Keratinocyte (primary cell): ENCODE measurements at regions not wholly inside any gene's neighbourhood (a gene's known extent, or its start where the extent isn't known, plus 50 kb on each side); places are given as distances from the start of the nearest gene placed in this dataset.
A peak's percentile ranks its signal among the peaks of the same experiment; 100 is the strongest.
"Not testable (repeated sequence)": the region's sequence is repeated elsewhere in the genome, so short reads cannot be mapped to it uniquely, and the experiment has no call there.

Source experiments
- DNase-seq: peaks from one replicate; pipeline ENCODE4 v3.0.0-alpha.2; 2011; ENCODE audit warnings: low read depth, missing footprints, low spot score
- FAIRE-seq: peaks from 2 replicates; lab custom pipeline; 2011; peaks lifted over from hg19 to GRCh38; lab: Jason Lieb, UNC
- H2AFZ ChIP-seq: 2 replicates; pipeline ENCODE4 v1.6.0; 2012; ENCODE audit warnings: low read length, control low read depth, inconsistent platforms; ENCODE audit not compliant: control insufficient read depth
- H3K27ac ChIP-seq: 2 replicates; pipeline ENCODE4 v1.5.1; 2011; ENCODE audit warnings: low read length; ENCODE audit not compliant: control insufficient read depth, insufficient read depth
- H3K27me3 ChIP-seq: 3 replicates; pipeline ENCODE4 v1.6.0; 2011; ENCODE audit warnings: low read length; ENCODE audit not compliant: control insufficient read depth, insufficient read depth; ENCODE audit errors: extremely low read depth
- H3K36me3 ChIP-seq, 2 experiments: 2 replicates in 1 of 2; 3 replicates in 1 of 2; pipeline ENCODE4 v1.5.1; 2011; ENCODE audit warnings: low read length in 2 of 2, mild to moderate bottlenecking in 1 of 2; ENCODE audit not compliant: control insufficient read depth in 2 of 2, insufficient read depth in 2 of 2; ENCODE audit errors: extremely low read depth in 1 of 2
- H3K4me1 ChIP-seq: 3 replicates; pipeline ENCODE4 v1.5.1; 2011; ENCODE audit warnings: low read length; ENCODE audit not compliant: control insufficient read depth, insufficient read depth; ENCODE audit errors: extremely low read depth
- H3K4me2 ChIP-seq: 3 replicates; pipeline ENCODE4 v1.6.0; 2011; ENCODE audit warnings: low read depth, low read length; ENCODE audit not compliant: control insufficient read depth, insufficient read depth; ENCODE audit errors: extremely low read depth
- H3K4me3 ChIP-seq, 3 experiments: fragments of 200-600 bp in 1 of 3; sonication (generic) in 1 of 3; 2 replicates in 2 of 3; 3 replicates in 1 of 3; pipeline ENCODE4 v1.5.1; 2011 to 2016; ENCODE audit warnings: low read length in 3 of 3, mild to moderate bottlenecking in 3 of 3, control low read depth in 2 of 3, inconsistent platforms in 1 of 3, low read depth in 1 of 3, mixed read lengths in 1 of 3, mixed run types in 1 of 3, moderate library complexity in 1 of 3; ENCODE audit not compliant: control insufficient read depth in 2 of 3, insufficient read depth in 2 of 3; ENCODE audit errors: extremely low read depth in 1 of 3
- H3K79me2 ChIP-seq: 2 replicates; pipeline ENCODE4 v1.6.0; 2012; ENCODE audit warnings: low read length; ENCODE audit not compliant: control insufficient read depth, insufficient read depth
- H3K9ac ChIP-seq: 3 replicates; pipeline ENCODE4 v1.6.0; 2011; ENCODE audit warnings: low read length; ENCODE audit not compliant: control insufficient read depth, insufficient read depth; ENCODE audit errors: extremely low read depth
- H3K9me1 ChIP-seq: 3 replicates; pipeline ENCODE4 v1.6.0; 2011; ENCODE audit warnings: low read length; ENCODE audit not compliant: control insufficient read depth, insufficient read depth; ENCODE audit errors: extremely low read depth
- H3K9me3 ChIP-seq: 2 replicates; pipeline ENCODE4 v1.5.1; 2012; ENCODE audit warnings: low read depth, low read length; ENCODE audit not compliant: control insufficient read depth
- H4K20me1 ChIP-seq: 3 replicates; pipeline ENCODE4 v1.6.0; 2011; ENCODE audit warnings: low read length; ENCODE audit not compliant: control insufficient read depth, insufficient read depth; ENCODE audit errors: extremely low read depth
- EZH2 ChIP-seq: IDR thresholded peaks from one replicate; pipeline ENCODE4 v1.6.1; 2012; ENCODE audit warnings: inconsistent platforms, mild to moderate bottlenecking, low read length, moderate library complexity
- dilution Hi-C: fragments of 300-500 bp; cut with MboI; formaldehyde crosslinking; loops from one replicate; pipeline ENCODE4 v1.7.0; 2020; ENCODE audit warnings: low sequenced_read_pairs; ENCODE audit not compliant: extremely low pct_ligation_motif_present
- TF ChIP-seq, protein P1 (sequence below), 3 experiments: IDR thresholded peaks in 1 of 3; conservative IDR thresholded peaks in 1 of 3; optimal IDR thresholded peaks in 1 of 3; 2 replicates in 2 of 3; 3 replicates in 1 of 3; pipeline versions ENCODE3 to v1.5.1; 2011; ENCODE audit warnings: low read length in 3 of 3, mild to moderate bottlenecking in 3 of 3, moderate library complexity in 2 of 3, control low read depth in 1 of 3, inconsistent platforms in 1 of 3; ENCODE audit not compliant: insufficient read depth in 2 of 3; ENCODE audit errors: extremely low read depth in 1 of 3

DNA sequence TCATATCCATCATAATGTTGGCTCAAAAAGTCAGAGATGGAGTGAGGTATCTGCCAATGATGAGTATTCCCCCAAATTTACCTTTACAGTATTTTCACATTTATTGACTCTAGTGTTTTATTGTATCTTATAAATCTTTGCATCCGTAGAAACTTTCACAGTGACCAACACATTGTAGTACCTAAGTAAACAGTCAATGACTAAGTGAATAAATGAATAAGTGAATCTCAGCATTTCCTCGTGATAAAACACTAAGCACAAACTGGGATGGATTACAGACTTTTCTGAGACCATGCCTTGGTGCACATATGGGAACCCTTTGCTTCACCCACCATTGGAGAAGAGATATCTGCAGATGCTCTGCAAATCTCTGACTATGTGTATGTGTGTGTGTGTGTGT, 429.9 kb downstream of the NR4A2 start:
- Histone ChIP-seq H3K27ac (no peak overlapping the region), H3K9me3 (no peaks in the 10 kb centered on the region), H3K79me2 (no peaks in the 10 kb centered on the region), H3K4me1 (no peaks in the 10 kb centered on the region), H3K4me2 (no peak overlapping the region), H3K4me3 (no peak overlapping the region), H4K20me1 (no peaks in the 10 kb centered on the region), H3K9me1 (no peaks in the 10 kb centered on the region), H2AFZ (no peak overlapping the region), H3K9ac (no peak overlapping the region), H3K27me3 (no peaks in the 10 kb centered on the region), H3K36me3 (no peaks in the 10 kb centered on the region)
- no peak for DNase-seq
- no peak for FAIRE-seq
- no peak for TF ChIP-seq EZH2
- TF ChIP-seq, protein P1, sequence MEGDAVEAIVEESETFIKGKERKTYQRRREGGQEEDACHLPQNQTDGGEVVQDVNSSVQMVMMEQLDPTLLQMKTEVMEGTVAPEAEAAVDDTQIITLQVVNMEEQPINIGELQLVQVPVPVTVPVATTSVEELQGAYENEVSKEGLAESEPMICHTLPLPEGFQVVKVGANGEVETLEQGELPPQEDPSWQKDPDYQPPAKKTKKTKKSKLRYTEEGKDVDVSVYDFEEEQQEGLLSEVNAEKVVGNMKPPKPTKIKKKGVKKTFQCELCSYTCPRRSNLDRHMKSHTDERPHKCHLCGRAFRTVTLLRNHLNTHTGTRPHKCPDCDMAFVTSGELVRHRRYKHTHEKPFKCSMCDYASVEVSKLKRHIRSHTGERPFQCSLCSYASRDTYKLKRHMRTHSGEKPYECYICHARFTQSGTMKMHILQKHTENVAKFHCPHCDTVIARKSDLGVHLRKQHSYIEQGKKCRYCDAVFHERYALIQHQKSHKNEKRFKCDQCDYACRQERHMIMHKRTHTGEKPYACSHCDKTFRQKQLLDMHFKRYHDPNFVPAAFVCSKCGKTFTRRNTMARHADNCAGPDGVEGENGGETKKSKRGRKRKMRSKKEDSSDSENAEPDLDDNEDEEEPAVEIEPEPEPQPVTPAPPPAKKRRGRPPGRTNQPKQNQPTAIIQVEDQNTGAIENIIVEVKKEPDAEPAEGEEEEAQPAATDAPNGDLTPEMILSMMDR (optimal IDR thresholded peaks at IDR 0.05 in 1 of 3, IDR thresholded peaks at IDR 0.05 in 1 of 3, conservative IDR thresholded peaks at IDR 0.05 in 1 of 3; ENCODE audit: extremely low read depth in 1 of 3, insufficient read depth in 2 of 3, low read length in 3 of 3): no peak
- dilution Hi-C loops: no loop called here

DNA sequence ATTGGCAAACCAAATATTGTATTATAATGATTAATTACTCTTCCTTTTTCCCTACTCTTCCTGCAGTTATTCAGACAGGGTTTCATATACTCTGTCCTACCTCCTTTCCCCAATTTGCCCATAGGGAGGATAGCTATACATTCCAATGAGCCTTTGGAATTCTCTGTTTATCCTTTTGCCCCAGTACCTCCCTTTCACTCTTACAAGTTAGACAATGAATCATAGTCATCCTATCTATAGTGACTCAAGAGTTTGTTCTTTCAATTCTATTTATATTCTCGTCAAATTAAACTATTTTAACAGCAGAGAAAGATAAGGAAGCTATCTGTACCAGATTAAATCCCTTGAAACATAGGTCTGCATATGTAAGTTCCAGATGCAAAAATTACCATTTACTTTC, 437.5 kb downstream of the NR4A2 start:
- Histone ChIP-seq H3K27ac (no peak overlapping the region), H3K9ac (no peak overlapping the region), H4K20me1 (no peaks in the 10 kb centered on the region), H2AFZ (no peak overlapping the region), H3K9me1 (no peaks in the 10 kb centered on the region), H3K27me3 (no peaks in the 10 kb centered on the region), H3K4me2 (peak overlapping the region; percentile 17), H3K4me3 (no peak overlapping the region), H3K79me2 (no peaks in the 10 kb centered on the region), H3K4me1 (peaks cover 8% of the 10 kb centered on the region), H3K9me3 (no peaks in the 10 kb centered on the region), H3K36me3 (no peaks in the 10 kb centered on the region)
- no peak for TF ChIP-seq EZH2
- TF ChIP-seq, protein P1 (optimal IDR thresholded peaks at IDR 0.05 in 1 of 3, IDR thresholded peaks at IDR 0.05 in 1 of 3, conservative IDR thresholded peaks at IDR 0.05 in 1 of 3; ENCODE audit: extremely low read depth in 1 of 3, insufficient read depth in 2 of 3, low read length in 3 of 3): no peak
- dilution Hi-C loops: no loop called here
- FAIRE-seq (peak; percentile 9), DNase-seq (peak; percentile 21)

DNA sequence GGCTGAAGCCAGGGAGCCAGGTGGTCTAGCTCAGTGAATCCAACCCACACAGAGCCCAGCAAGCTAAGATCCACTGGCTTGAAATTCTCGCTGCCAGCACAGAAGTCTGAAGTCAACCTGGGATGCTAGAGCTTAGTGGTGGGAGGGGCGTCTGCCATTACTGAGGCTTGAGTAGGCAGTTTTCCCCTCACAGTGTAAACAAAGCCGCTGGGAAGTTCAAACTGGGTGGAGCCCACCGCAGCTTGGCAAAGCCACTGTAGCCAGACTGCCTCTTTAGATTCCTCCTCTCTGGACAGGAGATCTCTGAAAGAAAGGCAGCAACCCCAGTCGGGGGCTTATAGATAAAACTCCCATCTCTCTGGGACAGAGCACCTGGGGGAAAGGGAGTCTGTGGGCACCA, 452.1 kb downstream of the NR4A2 start:
- H2AFZ ChIP-seq: peak overlapping the region; percentile 90
- peak overlapping the region; percentile 28 for H3K9ac ChIP-seq
- FAIRE-seq, H3K79me2 ChIP-seq, DNase-seq, H3K9me3 ChIP-seq, H4K20me1 ChIP-seq, H3K4me1 ChIP-seq, H3K27me3 ChIP-seq, dilution Hi-C loops, H3K4me3 ChIP-seq, H3K36me3 ChIP-seq, H3K9me1 ChIP-seq: not testable (repeated sequence)
- peak overlapping the region; percentile 16 for H3K4me2 ChIP-seq
- H3K27ac ChIP-seq: peak overlapping the region; percentile 74

GRCh38 chr2:155879900-155880299, 452.6 kb downstream of the NR4A2 start:
- Histone ChIP-seq H3K9ac (peak overlapping the region; percentile 28), H2AFZ (peak overlapping the region; percentile 90), H3K4me2 (peak overlapping the region; percentile 16), H3K27ac (peak overlapping the region; percentile 74)
- H3K9me1 ChIP-seq, H3K4me3 ChIP-seq, H4K20me1 ChIP-seq, H3K4me1 ChIP-seq, H3K79me2 ChIP-seq, H3K36me3 ChIP-seq, H3K27me3 ChIP-seq, dilution Hi-C loops, H3K9me3 ChIP-seq: not testable (repeated sequence)
- DNase-seq: peak; percentile 48
- peak; percentile 81 for FAIRE-seq
